Thoracic aorta (tissue), 2 donors: ENCODE measurements at regions not wholly inside any gene's neighbourhood (a gene's known extent, or its start where the extent isn't known, plus 50 kb on each side); places are given as distances from the start of the nearest gene placed in this dataset.

Source experiments
- ATAC-seq: fragments of 150-250 bp; one replicate; pipeline ENCODE4 v1.8.0; 2017; ENCODE audit warnings: low read depth; ENCODE audit not compliant: insufficient number of reproducible peaks, low FRiP score
- DNase-seq: peaks from one replicate; pipeline ENCODE4 v3.0.0-alpha.2; 2020; ENCODE audit warnings: low spot score
- H3K27ac ChIP-seq, 2 donors: fragments of 200-600 bp; sonication (generic); 1 replicate in 1 of 2; 2 replicates in 1 of 2; pipeline ENCODE4 v1.5.1; 2016; ENCODE audit warnings: mild to moderate bottlenecking in 2 of 2, moderate library complexity in 2 of 2
- H3K27me3 ChIP-seq: fragments of 200-600 bp; sonication (generic); replicated peaks from 2 replicates; pipeline ENCODE4 v1.6.0; 2016; ENCODE audit warnings: mild to moderate bottlenecking; ENCODE audit not compliant: insufficient read depth
- H3K36me3 ChIP-seq: fragments of 200-600 bp; sonication (generic); one replicate; pipeline ENCODE4 v1.5.1; 2016
- H3K4me1 ChIP-seq, 2 donors: fragments of 200-600 bp; sonication (generic); 1 replicate in 1 of 2; 2 replicates in 1 of 2; pipeline versions ENCODE4 v1.5.1 to v1.6.0; 2016; ENCODE audit warnings: low read depth in 2 of 2, mild to moderate bottlenecking in 1 of 2; ENCODE audit not compliant: control insufficient read depth in 1 of 2
- H3K4me3 ChIP-seq: fragments of 200-600 bp; sonication (generic); 2 replicates; pipeline ENCODE4 v1.5.1; 2016; ENCODE audit warnings: mild to moderate bottlenecking
- H3K9me3 ChIP-seq: fragments of 200-600 bp; sonication (generic); 2 replicates; pipeline ENCODE4 v1.5.1; 2016
- TF ChIP-seq, protein P1 (sequence below): fragments of 200-600 bp; sonication (generic); IDR thresholded peaks from one replicate; pipeline ENCODE4 v1.5.1; 2019; ENCODE audit warnings: antibody characterized with exemption

DNA sequence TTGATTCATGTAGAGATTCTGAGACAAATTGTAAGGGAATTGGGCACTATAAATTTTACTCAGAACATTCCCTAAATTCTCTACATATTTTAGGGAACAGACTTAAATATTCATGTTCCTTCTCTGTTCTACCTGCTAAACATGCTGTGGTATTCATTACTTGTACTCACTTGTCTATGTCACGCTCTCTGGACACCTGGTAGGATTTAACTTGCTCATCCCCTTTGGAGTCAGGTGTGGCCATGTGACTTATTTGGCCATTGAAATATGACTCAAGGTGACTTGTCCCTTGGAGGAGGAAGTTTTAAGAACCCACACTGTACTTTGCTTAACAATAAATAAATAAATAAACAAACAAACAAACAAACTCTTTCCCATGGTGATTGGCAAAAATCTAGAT lies 2258.8 kb upstream of the WWC1 start:
- Histone ChIP-seq H3K27ac (no peak overlapping the region), H3K9me3 (no peaks in the 10 kb centered on the region), H3K36me3 (no peaks in the 10 kb centered on the region), H3K4me1 (no peaks in the 10 kb centered on the region), H3K4me3 (no peak overlapping the region), H3K27me3 (no peaks in the 10 kb centered on the region)
- no peak for DNase-seq
- ATAC-seq, result no peak
- TF ChIP-seq, protein P1, sequence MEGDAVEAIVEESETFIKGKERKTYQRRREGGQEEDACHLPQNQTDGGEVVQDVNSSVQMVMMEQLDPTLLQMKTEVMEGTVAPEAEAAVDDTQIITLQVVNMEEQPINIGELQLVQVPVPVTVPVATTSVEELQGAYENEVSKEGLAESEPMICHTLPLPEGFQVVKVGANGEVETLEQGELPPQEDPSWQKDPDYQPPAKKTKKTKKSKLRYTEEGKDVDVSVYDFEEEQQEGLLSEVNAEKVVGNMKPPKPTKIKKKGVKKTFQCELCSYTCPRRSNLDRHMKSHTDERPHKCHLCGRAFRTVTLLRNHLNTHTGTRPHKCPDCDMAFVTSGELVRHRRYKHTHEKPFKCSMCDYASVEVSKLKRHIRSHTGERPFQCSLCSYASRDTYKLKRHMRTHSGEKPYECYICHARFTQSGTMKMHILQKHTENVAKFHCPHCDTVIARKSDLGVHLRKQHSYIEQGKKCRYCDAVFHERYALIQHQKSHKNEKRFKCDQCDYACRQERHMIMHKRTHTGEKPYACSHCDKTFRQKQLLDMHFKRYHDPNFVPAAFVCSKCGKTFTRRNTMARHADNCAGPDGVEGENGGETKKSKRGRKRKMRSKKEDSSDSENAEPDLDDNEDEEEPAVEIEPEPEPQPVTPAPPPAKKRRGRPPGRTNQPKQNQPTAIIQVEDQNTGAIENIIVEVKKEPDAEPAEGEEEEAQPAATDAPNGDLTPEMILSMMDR, result no peak

DNA sequence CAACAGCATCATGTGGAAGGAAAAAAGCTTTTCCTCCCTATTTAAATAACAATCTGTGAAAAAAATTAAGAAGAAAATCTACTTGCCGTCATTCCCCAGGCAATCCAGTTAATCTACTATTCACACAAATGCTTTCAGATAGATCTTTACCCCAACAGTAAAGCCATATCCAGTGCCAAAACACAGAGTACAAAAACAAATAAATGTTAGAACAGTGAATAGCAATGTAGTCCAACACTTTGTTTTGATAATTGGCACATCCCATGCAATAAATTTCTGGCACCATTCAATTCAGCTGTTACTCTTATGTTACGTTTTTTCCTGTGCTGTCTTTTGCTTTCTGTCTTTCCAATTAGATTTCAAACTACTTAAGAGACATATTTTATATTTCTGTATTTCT lies 2245.5 kb upstream of the WWC1 start:
- Histone ChIP-seq H3K27me3 (no peaks in the 10 kb centered on the region), H3K4me3 (no peak overlapping the region), H3K36me3 (no peaks in the 10 kb centered on the region), H3K27ac (no peak overlapping the region), H3K4me1 (no peaks in the 10 kb centered on the region), H3K9me3 (no peaks in the 10 kb centered on the region)
- ATAC-seq (no peak), DNase-seq (no peak)
- TF ChIP-seq, protein P1, result no peak

DNA sequence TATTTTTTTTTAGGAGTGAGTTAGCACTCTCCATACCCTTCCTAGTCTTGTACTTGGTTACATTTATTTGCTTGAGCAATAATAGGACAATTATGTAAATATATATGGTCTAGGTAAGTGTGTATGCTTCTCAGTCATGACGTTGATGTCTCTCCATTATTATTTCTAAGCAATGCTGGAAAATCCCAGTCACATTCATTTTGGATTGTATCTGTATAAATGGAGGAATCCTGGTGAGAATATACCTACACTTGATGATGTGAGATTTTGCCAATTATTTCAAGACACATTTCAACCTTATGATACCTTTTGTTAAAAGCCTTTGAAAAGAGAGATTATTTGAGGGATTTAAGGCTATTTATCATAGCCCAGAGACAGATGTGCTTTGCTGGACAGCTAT lies 2244.5 kb upstream of the WWC1 start:
- no peak for ATAC-seq
- no peak overlapping the region for H3K4me3 ChIP-seq
- TF ChIP-seq, protein P1, result no peak
- no peaks in the 10 kb centered on the region for H3K36me3 ChIP-seq
- H3K27ac ChIP-seq, result no peak overlapping the region
- H3K27me3 ChIP-seq, result no peaks in the 10 kb centered on the region
- no peak for DNase-seq
- H3K4me1 ChIP-seq, result no peaks in the 10 kb centered on the region
- H3K9me3 ChIP-seq, result no peaks in the 10 kb centered on the region

DNA sequence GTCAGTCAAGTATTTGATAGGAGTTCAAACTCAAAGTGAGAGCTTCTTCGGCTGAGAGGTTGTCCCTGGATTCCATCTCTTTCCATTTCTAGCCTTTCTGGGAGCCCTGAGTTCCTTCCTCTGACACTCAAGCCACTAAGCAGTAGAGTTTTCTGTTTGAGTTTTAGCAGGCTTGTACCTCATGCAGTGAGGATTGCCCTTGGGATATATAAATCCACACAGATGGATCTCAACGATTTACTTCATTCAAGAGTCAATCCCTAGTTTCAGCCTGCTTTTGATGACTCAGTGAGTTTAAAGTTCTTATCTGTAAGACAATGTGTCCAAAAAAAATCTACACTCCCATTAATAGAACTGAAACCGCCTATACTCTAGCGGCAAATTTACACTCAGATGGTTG lies 2240.9 kb upstream of the WWC1 start:
- Histone ChIP-seq H3K9me3 (no peaks in the 10 kb centered on the region), H3K4me1 (no peaks in the 10 kb centered on the region), H3K36me3 (no peaks in the 10 kb centered on the region), H3K27ac (no peak overlapping the region), H3K27me3 (no peaks in the 10 kb centered on the region), H3K4me3 (no peak overlapping the region)
- TF ChIP-seq, protein P1, result no peak
- ATAC-seq (no peak), DNase-seq (no peak)

DNA sequence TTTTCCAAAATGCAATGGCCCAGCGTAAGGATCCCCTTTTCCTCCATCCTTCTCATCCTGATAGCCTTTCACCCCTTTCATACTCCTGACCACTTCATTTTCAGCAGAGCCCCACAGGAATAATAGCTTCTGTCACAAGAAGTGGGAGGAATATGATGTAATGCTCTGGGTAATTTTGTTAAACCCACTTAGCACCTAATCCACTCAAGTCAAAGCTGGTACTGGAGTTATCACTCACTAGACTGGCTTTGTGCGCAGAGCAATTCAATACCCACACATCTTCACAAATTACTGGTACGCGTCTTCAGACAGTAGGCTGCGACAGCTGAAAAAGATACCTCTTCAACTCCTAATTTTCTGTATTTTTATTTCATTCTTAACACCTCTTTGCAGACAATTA lies 2232.8 kb upstream of the WWC1 start:
- TF ChIP-seq, protein P1, result no peak
- Histone ChIP-seq H3K9me3 (no peaks in the 10 kb centered on the region), H3K27ac (no peak overlapping the region), H3K4me1 (no peaks in the 10 kb centered on the region), H3K27me3 (no peaks in the 10 kb centered on the region), H3K36me3 (no peaks in the 10 kb centered on the region), H3K4me3 (no peak overlapping the region)
- ATAC-seq, result no peak
- DNase-seq, result no peak
